ENCODE measurements at regions not wholly inside any gene's neighbourhood (a gene's known extent, or its start where the extent isn't known, plus 50 kb on each side); places are given as distances from the start of the nearest gene placed in this dataset.

GRCh38 chr13:68506888-68507551 is 1276.9 kb upstream of the PCDH9 start:
- TF ChIP-seq CTCF (IDR thresholded peaks at IDR 0.05; ENCODE audit: low read length), result no peak
- no peak for TF ChIP-seq EZH2 (optimal IDR thresholded peaks at IDR 0.05; ENCODE audit: low read depth, low read length)
